SH-SY5Y (cell line): ENCODE measurements at regions not wholly inside any gene's neighbourhood (a gene's known extent, or its start where the extent isn't known, plus 50 kb on each side); places are given as distances from the start of the nearest gene placed in this dataset.

Experiments
- GATA2 ChIP-seq: IDR thresholded peaks from 2 replicates; pipeline ENCODE4 v1.6.1; 2011; ENCODE audit warnings: mild to moderate bottlenecking, low read depth, low read length
- GATA3 ChIP-seq: IDR thresholded peaks from 2 replicates; pipeline ENCODE4 v1.6.1; 2011; ENCODE audit warnings: low read depth, mild to moderate bottlenecking, low read length, moderate library complexity

DNA sequence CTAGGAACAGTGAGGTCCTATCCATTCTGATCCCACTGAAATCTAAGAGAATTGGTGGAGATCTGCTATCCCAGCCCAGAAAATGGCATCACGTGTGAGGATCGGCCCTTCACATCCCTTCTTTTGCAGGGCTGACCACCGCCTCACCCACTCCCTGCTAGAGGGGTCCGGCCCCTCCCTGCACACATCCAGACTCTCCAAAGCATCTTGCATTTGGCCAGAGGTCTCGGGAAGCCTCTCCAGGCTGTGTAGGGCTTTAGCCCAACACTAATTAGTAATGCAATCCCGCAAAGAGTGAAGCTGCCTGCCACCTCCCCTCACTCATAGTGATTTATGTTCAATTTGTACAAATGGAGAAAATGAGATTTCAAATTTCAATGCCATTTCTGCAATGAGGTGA is 434.4 kb upstream of the ZFHX3 start:
- no peak for TF ChIP-seq GATA3
- TF ChIP-seq GATA2 = no peak
